HUES64 (cell line): ENCODE measurements at regions not wholly inside any gene's neighbourhood (a gene's known extent, or its start where the extent isn't known, plus 50 kb on each side); places are given as distances from the start of the nearest gene placed in this dataset.
"Not testable (repeated sequence)": the region's sequence is repeated elsewhere in the genome, so short reads cannot be mapped to it uniquely, and the experiment has no call there.

Experiments used
- H3K27ac ChIP-seq: 2 replicates; pipeline ENCODE4 v1.7.0; 2013; ENCODE audit warnings: low read depth, low read length, inconsistent platforms
- H3K27me3 ChIP-seq: 2 replicates; pipeline ENCODE4 v1.6.1; 2013; ENCODE audit warnings: mild to moderate bottlenecking, low read length; ENCODE audit not compliant: insufficient read depth
- H3K36me3 ChIP-seq: 2 replicates; pipeline ENCODE4 v1.6.1; 2013; ENCODE audit warnings: mild to moderate bottlenecking, low read length; ENCODE audit not compliant: insufficient read depth
- H3K4me1 ChIP-seq: 2 replicates; pipeline ENCODE4 v1.6.1; 2013; ENCODE audit warnings: mild to moderate bottlenecking, low read length, moderate library complexity; ENCODE audit not compliant: insufficient read depth
- H3K4me3 ChIP-seq: 2 replicates; pipeline ENCODE4 v1.5.1; 2013; ENCODE audit warnings: mild to moderate bottlenecking, low read length, moderate library complexity
- H3K9ac ChIP-seq: 2 replicates; pipeline ENCODE4 v1.6.1; 2013; ENCODE audit warnings: mild to moderate bottlenecking, low read depth, low read length
- H3K9me3 ChIP-seq: 2 replicates; pipeline ENCODE4 v1.6.1; 2013; ENCODE audit warnings: low read depth, low read length; ENCODE audit not compliant: insufficient read depth
- WGBS: fragments of 150-250, 120-280 bp; methylation state at CpG from one replicate; pipeline ENCODE4 v1.1.7; 2013; ENCODE audit warnings: missing lambda C conversion rate; 5-methylcytosine and 5-hydroxymethylcytosine counted together

- Histone ChIP-seq H3K9ac (no peak overlapping the region), H3K27ac (no peak overlapping the region), H3K4me1 (0 out of 2 replicates have a peak, but pooled peaks cover 4% of the 10 kb centered on the region), H3K36me3 (no peaks in the 10 kb centered on the region), H3K27me3 (no peaks in the 10 kb centered on the region), H3K9me3 (no peaks in the 10 kb centered on the region), H3K4me3 (no peak overlapping the region)
- WGBS: 93% methylated on average over 1 of the region's 1 CpG
Observed at GRCh38 chr3:145015253-145015652, 1043.6 kb downstream of the DIPK2A start.

DNA sequence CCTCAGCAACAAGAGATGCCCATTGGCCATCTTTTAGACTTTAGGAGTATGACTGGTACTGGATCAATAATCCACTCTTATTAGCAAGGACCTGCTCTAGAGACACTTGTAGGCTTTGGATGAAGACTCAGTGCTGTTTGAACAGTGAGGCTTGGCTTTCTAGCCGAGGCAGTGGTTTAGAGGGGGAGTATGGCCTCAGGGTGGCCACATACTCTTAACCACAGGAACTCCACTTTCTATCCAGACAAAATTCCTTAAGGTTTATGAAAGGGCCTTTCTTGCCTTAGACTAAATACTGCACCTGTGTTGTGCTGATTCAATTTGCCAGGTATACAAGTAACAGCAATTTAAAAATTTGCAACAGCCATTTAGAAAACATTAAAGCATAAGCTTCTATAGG lies 1046.3 kb downstream of the DIPK2A start:
- H3K9me3 ChIP-seq: no peaks in the 10 kb centered on the region
- H3K27ac ChIP-seq: no peak overlapping the region
- WGBS: 75% methylated on average over 1 of the region's 1 CpG
- no peaks in the 10 kb centered on the region for H3K27me3 ChIP-seq
- H3K4me1 ChIP-seq: 0 out of 2 replicates have a peak, but pooled peaks cover 4% of the 10 kb centered on the region
- H3K4me3 ChIP-seq: no peak overlapping the region
- no peaks in the 10 kb centered on the region for H3K36me3 ChIP-seq
- no peak overlapping the region for H3K9ac ChIP-seq

DNA sequence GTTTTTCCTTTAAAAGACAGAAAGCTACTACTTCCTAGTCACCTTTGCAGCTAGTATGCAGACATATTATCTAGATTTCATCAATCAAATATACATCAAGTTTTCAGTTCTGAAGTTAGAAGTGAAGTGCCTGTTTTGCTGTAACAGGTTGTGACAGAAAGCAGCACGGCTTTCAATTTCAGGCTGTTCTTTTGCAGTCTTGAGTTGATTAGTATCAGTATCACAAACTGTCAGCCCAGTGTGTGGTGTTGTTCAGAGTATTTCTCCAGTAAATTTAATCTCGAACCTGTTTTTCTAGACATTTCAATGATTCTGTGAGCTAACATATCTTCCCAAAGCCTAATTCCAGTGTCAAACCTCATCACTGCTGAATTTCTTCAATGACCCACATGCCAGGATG lies 1050.8 kb downstream of the DIPK2A start:
- H3K9me3 ChIP-seq: no peaks in the 10 kb centered on the region
- no peaks in the 10 kb centered on the region for H3K36me3 ChIP-seq
- no peaks in the 10 kb centered on the region for H3K27me3 ChIP-seq
- WGBS: 90% methylated on average over 2 of the region's 2 CpGs
- no peak overlapping the region for H3K27ac ChIP-seq
- H3K9ac ChIP-seq: no peak overlapping the region
- H3K4me3 ChIP-seq: no peak overlapping the region
- H3K4me1 ChIP-seq: 0 out of 2 replicates have a peak, but pooled peaks cover 4% of the 10 kb centered on the region

DNA sequence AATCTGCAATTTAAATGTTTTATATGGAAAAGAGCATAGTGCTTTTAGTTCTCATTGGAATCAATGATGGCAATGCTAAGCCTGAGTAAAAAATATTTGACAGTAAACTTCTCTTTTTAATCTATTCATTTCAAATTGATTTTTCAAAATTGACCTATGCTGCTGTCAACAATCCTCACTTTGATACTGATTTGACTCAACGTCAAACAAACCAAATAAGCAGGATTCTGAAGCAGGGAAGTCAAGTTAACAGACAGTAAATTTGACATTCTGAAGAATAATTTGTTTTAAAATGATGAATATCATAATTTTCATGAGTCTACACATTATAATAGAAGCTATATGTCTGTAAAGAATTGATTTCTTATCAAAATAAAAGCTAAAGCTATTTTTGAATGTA lies 1053.1 kb downstream of the DIPK2A start:
- 100% methylated on average over 1 of the region's 1 CpG for WGBS
- Histone ChIP-seq H3K36me3 (no peaks in the 10 kb centered on the region), H3K27me3 (no peaks in the 10 kb centered on the region)

DNA sequence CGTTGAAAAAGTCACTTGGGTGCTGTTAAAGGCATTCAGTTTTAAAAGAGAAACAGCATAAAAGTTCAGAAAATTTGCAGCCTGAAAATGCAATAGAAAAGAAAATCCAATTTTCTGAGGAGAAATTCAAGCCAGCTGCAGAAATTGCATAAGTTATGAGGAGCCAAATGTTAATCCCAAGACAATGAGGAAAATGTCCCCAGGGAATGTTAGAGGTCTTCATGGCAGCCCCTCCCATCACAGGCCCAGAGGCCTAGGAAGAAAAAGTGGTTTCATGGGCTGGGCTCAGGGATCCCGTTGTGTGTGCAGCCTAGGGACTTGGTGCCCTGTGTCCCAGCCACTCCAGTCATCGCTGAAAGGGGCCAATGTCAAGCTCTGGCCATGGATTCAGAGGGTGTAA lies 1055.6 kb downstream of the DIPK2A start:
- not testable (repeated sequence) for H3K27ac ChIP-seq, H3K9me3 ChIP-seq, H3K4me1 ChIP-seq, H3K27me3 ChIP-seq, H3K9ac ChIP-seq, H3K36me3 ChIP-seq, H3K4me3 ChIP-seq
- WGBS: 90% methylated on average over 3 of the region's 3 CpGs

More for the DNA sequence above, 1053.1 kb downstream of the DIPK2A start:
- no peak overlapping the region for H3K4me3 ChIP-seq
- H3K9ac ChIP-seq: no peak overlapping the region
- no peak overlapping the region for H3K27ac ChIP-seq
- 0 out of 2 replicates have a peak, but pooled peaks cover 4% of the 10 kb centered on the region for H3K4me1 ChIP-seq
- peaks cover 2% of the 10 kb centered on the region; the same call in 1 of the 2 replicates for H3K9me3 ChIP-seq

- Histone ChIP-seq H3K27me3 (no peaks in the 10 kb centered on the region), H3K9me3 (peaks cover 5% of the 10 kb centered on the region), H3K9ac (no peak overlapping the region), H3K27ac (no peak overlapping the region), H3K4me3 (no peak overlapping the region), H3K4me1 (no peaks in the 10 kb centered on the region), H3K36me3 (no peaks in the 10 kb centered on the region)
- 100% methylated on average over 1 of the region's 1 CpG for WGBS
Observed at GRCh38 chr3:145032791-145033190, 1061.2 kb downstream of the DIPK2A start.

- H3K9me3 ChIP-seq: peaks cover 5% of the 10 kb centered on the region
- no peak overlapping the region for H3K9ac ChIP-seq
- H3K27ac ChIP-seq: no peak overlapping the region
- H3K36me3 ChIP-seq: no peaks in the 10 kb centered on the region
- H3K27me3 ChIP-seq: no peaks in the 10 kb centered on the region
- no peaks in the 10 kb centered on the region for H3K4me1 ChIP-seq
- H3K4me3 ChIP-seq: no peak overlapping the region
- no CpG with 5 or more reads among the region's 1 CpG for WGBS
Observed at GRCh38 chr3:145035682-145036081, 1064.1 kb downstream of the DIPK2A start.

- WGBS: 98% methylated on average over 2 of the region's 2 CpGs
- H3K27me3 ChIP-seq, H3K36me3 ChIP-seq, H3K4me1 ChIP-seq, H3K27ac ChIP-seq, H3K4me3 ChIP-seq, H3K9ac ChIP-seq, H3K9me3 ChIP-seq: not testable (repeated sequence)
Observed at GRCh38 chr3:145054055-145054454, 1082.4 kb downstream of the DIPK2A start.

GRCh38 chr3:145055375-145056076 lies 1083.9 kb downstream of the DIPK2A start:
- Histone ChIP-seq H3K4me1 (no peaks in the 10 kb centered on the region), H3K4me3 (no peak overlapping the region), H3K9me3 (peaks cover 7% of the 10 kb centered on the region), H3K27ac (no peak overlapping the region), H3K27me3 (no peaks in the 10 kb centered on the region), H3K9ac (no peak overlapping the region), H3K36me3 (no peaks in the 10 kb centered on the region)
- WGBS: 90% methylated on average over 1 of the region's 1 CpG

DNA sequence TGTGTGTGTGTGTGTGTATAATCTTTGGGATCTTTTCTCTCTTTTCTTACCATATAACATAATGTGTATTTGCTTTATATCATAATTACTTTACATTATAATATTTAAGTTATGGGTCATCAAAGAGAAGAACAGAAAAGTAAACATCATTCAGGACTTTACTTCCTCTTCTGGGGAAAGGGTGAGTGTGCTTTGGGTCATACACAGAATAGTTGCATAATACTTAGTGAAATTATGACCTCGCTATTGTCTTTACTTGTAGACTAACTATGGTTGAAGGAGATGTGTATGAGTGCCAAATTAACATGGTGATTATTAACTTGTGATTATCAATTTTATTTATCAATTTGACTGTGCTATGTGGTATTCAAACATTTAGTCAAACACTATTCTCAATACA lies 1086.9 kb downstream of the DIPK2A start:
- Histone ChIP-seq H3K27ac (no peak overlapping the region), H3K9ac (no peak overlapping the region), H3K36me3 (no peaks in the 10 kb centered on the region), H3K4me1 (no peaks in the 10 kb centered on the region), H3K4me3 (no peak overlapping the region), H3K9me3 (peaks cover 31% of the 10 kb centered on the region), H3K27me3 (no peaks in the 10 kb centered on the region)
- WGBS: 100% methylated on average over 1 of the region's 1 CpG

DNA sequence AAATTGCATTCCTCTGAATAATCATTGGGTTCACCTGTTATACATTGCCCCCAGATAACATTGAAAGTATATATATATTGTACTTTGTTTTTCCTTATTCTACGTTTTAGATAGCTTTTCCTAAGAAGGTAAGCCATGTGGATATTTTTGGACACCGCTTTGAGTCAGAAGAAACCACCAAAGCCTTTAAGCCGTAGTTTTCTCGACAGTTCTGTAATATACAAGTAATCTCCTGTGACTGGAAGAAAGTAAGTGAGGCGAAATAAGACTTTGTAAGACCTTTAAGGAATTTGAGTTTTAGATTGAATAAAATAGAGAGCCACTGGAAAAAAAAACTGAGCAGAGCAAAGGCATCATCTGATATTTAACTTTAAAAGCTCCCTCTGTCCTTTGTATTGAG lies 1092.0 kb downstream of the DIPK2A start:
- Histone ChIP-seq H3K4me1 (no peaks in the 10 kb centered on the region), H3K27ac (no peak overlapping the region), H3K36me3 (no peaks in the 10 kb centered on the region), H3K9ac (no peak overlapping the region), H3K4me3 (no peak overlapping the region), H3K9me3 (peaks cover 31% of the 10 kb centered on the region), H3K27me3 (no peaks in the 10 kb centered on the region)
- 96% methylated on average over 5 of the region's 5 CpGs for WGBS

- Histone ChIP-seq H3K9ac (no peak overlapping the region), H3K4me3 (no peak overlapping the region)
- WGBS: 98% methylated on average over 2 of the region's 2 CpGs
Observed at GRCh38 chr3:145070795-145071194, 1090.2 kb downstream of the PLOD2 start.

More at GRCh38 chr3:145070795-145071194, 1090.2 kb downstream of the PLOD2 start:
- Histone ChIP-seq H3K27ac (no peak overlapping the region), H3K36me3 (no peaks in the 10 kb centered on the region), H3K27me3 (no peaks in the 10 kb centered on the region), H3K4me1 (no peaks in the 10 kb centered on the region), H3K9me3 (0 out of 2 replicates have a peak, but pooled peaks cover 4% of the 10 kb centered on the region)
